ENCODE measurements at regions not wholly inside any gene's neighbourhood (a gene's known extent, or its start where the extent isn't known, plus 50 kb on each side); places are given as distances from the start of the nearest gene placed in this dataset.

GRCh38 chr4:111281219-111281618 lies 658.3 kb upstream of the PITX2 start:
- H3K4me1 ChIP-seq (ENCODE audit: control insufficient read depth, extremely low read depth, insufficient read depth, low read length): no peaks in the 10 kb centered on the region
- dilution Hi-C loops (cut with MboI; ENCODE audit: extremely low pct_ligation_motif_present, low sequenced_read_pairs): no loop called here
- no peaks in the 10 kb centered on the region for H3K79me2 ChIP-seq (ENCODE audit: control insufficient read depth, insufficient read depth, low read length)
- H3K4me2 ChIP-seq (ENCODE audit: control insufficient read depth, extremely low read depth, insufficient read depth, low read depth, low read length): no peak overlapping the region
- H4K20me1 ChIP-seq (ENCODE audit: control insufficient read depth, extremely low read depth, insufficient read depth, low read length): no peaks in the 10 kb centered on the region
- H3K27ac ChIP-seq (ENCODE audit: control insufficient read depth, insufficient read depth, low read length): no peak overlapping the region
- TF ChIP-seq, protein P1, sequence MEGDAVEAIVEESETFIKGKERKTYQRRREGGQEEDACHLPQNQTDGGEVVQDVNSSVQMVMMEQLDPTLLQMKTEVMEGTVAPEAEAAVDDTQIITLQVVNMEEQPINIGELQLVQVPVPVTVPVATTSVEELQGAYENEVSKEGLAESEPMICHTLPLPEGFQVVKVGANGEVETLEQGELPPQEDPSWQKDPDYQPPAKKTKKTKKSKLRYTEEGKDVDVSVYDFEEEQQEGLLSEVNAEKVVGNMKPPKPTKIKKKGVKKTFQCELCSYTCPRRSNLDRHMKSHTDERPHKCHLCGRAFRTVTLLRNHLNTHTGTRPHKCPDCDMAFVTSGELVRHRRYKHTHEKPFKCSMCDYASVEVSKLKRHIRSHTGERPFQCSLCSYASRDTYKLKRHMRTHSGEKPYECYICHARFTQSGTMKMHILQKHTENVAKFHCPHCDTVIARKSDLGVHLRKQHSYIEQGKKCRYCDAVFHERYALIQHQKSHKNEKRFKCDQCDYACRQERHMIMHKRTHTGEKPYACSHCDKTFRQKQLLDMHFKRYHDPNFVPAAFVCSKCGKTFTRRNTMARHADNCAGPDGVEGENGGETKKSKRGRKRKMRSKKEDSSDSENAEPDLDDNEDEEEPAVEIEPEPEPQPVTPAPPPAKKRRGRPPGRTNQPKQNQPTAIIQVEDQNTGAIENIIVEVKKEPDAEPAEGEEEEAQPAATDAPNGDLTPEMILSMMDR (optimal IDR thresholded peaks at IDR 0.05 in 1 of 3, IDR thresholded peaks at IDR 0.05 in 1 of 3, conservative IDR thresholded peaks at IDR 0.05 in 1 of 3; ENCODE audit: extremely low read depth in 1 of 3, insufficient read depth in 2 of 3, low read length in 3 of 3): no peak
- no peak for TF ChIP-seq EZH2 (IDR thresholded peaks at IDR 0.05; ENCODE audit: low read length)
- H3K27me3 ChIP-seq (ENCODE audit: control insufficient read depth, extremely low read depth, insufficient read depth, low read length): no peaks in the 10 kb centered on the region
- H3K9me1 ChIP-seq (ENCODE audit: control insufficient read depth, extremely low read depth, insufficient read depth, low read length): no peaks in the 10 kb centered on the region
- no peak overlapping the region for H2AFZ ChIP-seq (ENCODE audit: control insufficient read depth, low read length)
- FAIRE-seq (no peak), DNase-seq (ENCODE audit: low read depth, low spot score) (no peak)
- no peak overlapping the region for H3K9ac ChIP-seq (ENCODE audit: control insufficient read depth, extremely low read depth, insufficient read depth, low read length)
- no peaks in the 10 kb centered on the region for H3K9me3 ChIP-seq (ENCODE audit: control insufficient read depth, low read depth, low read length)
- H3K4me3 ChIP-seq (ENCODE audit: control insufficient read depth in 2 of 3, extremely low read depth in 1 of 3, insufficient read depth in 2 of 3, low read depth in 1 of 3, low read length in 3 of 3): no peak overlapping the region
- no peaks in the 10 kb centered on the region for H3K36me3 ChIP-seq (ENCODE audit: control insufficient read depth in 2 of 2, extremely low read depth in 1 of 2, insufficient read depth in 2 of 2, low read length in 2 of 2)

GRCh38 chr4:111282035-111282434 lies 659.2 kb upstream of the PITX2 start:
- Histone ChIP-seq H4K20me1 (ENCODE audit: control insufficient read depth, extremely low read depth, insufficient read depth, low read length) (no peaks in the 10 kb centered on the region), H3K4me3 (ENCODE audit: control insufficient read depth in 2 of 3, extremely low read depth in 1 of 3, insufficient read depth in 2 of 3, low read depth in 1 of 3, low read length in 3 of 3) (no peak overlapping the region), H3K79me2 (ENCODE audit: control insufficient read depth, insufficient read depth, low read length) (no peaks in the 10 kb centered on the region), H3K27me3 (ENCODE audit: control insufficient read depth, extremely low read depth, insufficient read depth, low read length) (no peaks in the 10 kb centered on the region), H3K4me1 (ENCODE audit: control insufficient read depth, extremely low read depth, insufficient read depth, low read length) (no peaks in the 10 kb centered on the region), H2AFZ (ENCODE audit: control insufficient read depth, low read length) (no peak overlapping the region), H3K27ac (ENCODE audit: control insufficient read depth, insufficient read depth, low read length) (no peak overlapping the region), H3K4me2 (ENCODE audit: control insufficient read depth, extremely low read depth, insufficient read depth, low read depth, low read length) (no peak overlapping the region), H3K36me3 (ENCODE audit: control insufficient read depth in 2 of 2, extremely low read depth in 1 of 2, insufficient read depth in 2 of 2, low read length in 2 of 2) (no peaks in the 10 kb centered on the region), H3K9me3 (ENCODE audit: control insufficient read depth, low read depth, low read length) (no peaks in the 10 kb centered on the region), H3K9me1 (ENCODE audit: control insufficient read depth, extremely low read depth, insufficient read depth, low read length) (no peaks in the 10 kb centered on the region), H3K9ac (ENCODE audit: control insufficient read depth, extremely low read depth, insufficient read depth, low read length) (no peak overlapping the region)
- no peak for TF ChIP-seq EZH2 (IDR thresholded peaks at IDR 0.05; ENCODE audit: low read length)
- TF ChIP-seq, protein P1 (optimal IDR thresholded peaks at IDR 0.05 in 1 of 3, IDR thresholded peaks at IDR 0.05 in 1 of 3, conservative IDR thresholded peaks at IDR 0.05 in 1 of 3; ENCODE audit: extremely low read depth in 1 of 3, insufficient read depth in 2 of 3, low read length in 3 of 3): no peak
- dilution Hi-C loops (cut with MboI; ENCODE audit: extremely low pct_ligation_motif_present, low sequenced_read_pairs): no loop called here
- DNase-seq (ENCODE audit: low read depth, low spot score) (no peak), FAIRE-seq (no peak)

Measured in keratinocyte (primary cell).